ENCODE measurements at regions not wholly inside any gene's neighbourhood (a gene's known extent, or its start where the extent isn't known, plus 50 kb on each side); places are given as distances from the start of the nearest gene placed in this dataset.
A peak's percentile ranks its signal among the peaks of the same experiment; 100 is the strongest.
"Not testable (repeated sequence)": the region's sequence is repeated elsewhere in the genome, so short reads cannot be mapped to it uniquely, and the experiment has no call there.

GRCh38 chr17:72471296-72471695, 350.5 kb downstream of the SOX9 start:
- Mint-ChIP-seq H3K4me1 (no peaks in the 10 kb centered on the region), H3K27me3 (peaks cover 3 to 21% (median 17%) of the 10 kb centered on the region in 5 donors), H3K4me3 (no peak overlapping the region), H3K36me3 (peaks cover 0 to 6% (median 0%) of the 10 kb centered on the region in 3 donors), H3K27ac (no peak overlapping the region), H3K9me3 (peaks cover 0 to 16% (median 3%) of the 10 kb centered on the region in 9 donors)
- ATAC-seq, result no peak
- POLR2A ChIA-PET, result no interaction called here
- no peak for DNase-seq

- Mint-ChIP-seq H3K4me1 (no peaks in the 10 kb centered on the region), H3K27me3 (peaks cover 7 to 29% (median 22%) of the 10 kb centered on the region in 5 donors), H3K36me3 (peaks cover 0 to 6% (median 0%) of the 10 kb centered on the region in 3 donors), H3K4me3 (no peak overlapping the region), H3K9me3 (peaks cover 0 to 16% (median 3%) of the 10 kb centered on the region in 9 donors), H3K27ac (no peak overlapping the region)
- POLR2A ChIA-PET, result no interaction called here
- ATAC-seq (no peak), DNase-seq (no peak)
Measured at GRCh38 chr17:72472106-72472505, 351.3 kb downstream of the SOX9 start.

- H3K36me3 Mint-ChIP-seq, DNase-seq, H3K4me1 Mint-ChIP-seq, H3K27ac Mint-ChIP-seq, POLR2A ChIA-PET, ATAC-seq, H3K4me3 Mint-ChIP-seq: not testable (repeated sequence)
- peaks cover 10 to 37% (median 26%) of the 10 kb centered on the region in 5 donors for H3K27me3 Mint-ChIP-seq
- H3K9me3 Mint-ChIP-seq, result peaks cover 0 to 16% (median 4%) of the 10 kb centered on the region in 9 donors
Measured at GRCh38 chr17:72472853-72473390, 352.1 kb downstream of the SOX9 start.

GRCh38 chr17:72474243-72474642, 353.4 kb downstream of the SOX9 start:
- Mint-ChIP-seq H3K4me3 (no peak overlapping the region), H3K4me1 (no peaks in the 10 kb centered on the region), H3K27ac (no peak overlapping the region), H3K36me3 (peaks cover 0 to 6% (median 0%) of the 10 kb centered on the region in 3 donors), H3K27me3 (peaks cover 10 to 50% (median 29%) of the 10 kb centered on the region in 5 donors), H3K9me3 (peaks cover 0 to 16% (median 4%) of the 10 kb centered on the region in 9 donors)
- no peak for ATAC-seq
- DNase-seq, result no peak
- POLR2A ChIA-PET, result no interaction called here

- ATAC-seq (no peak), DNase-seq (no peak)
- Mint-ChIP-seq H3K36me3 (peaks cover 0 to 6% (median 0%) of the 10 kb centered on the region in 3 donors), H3K9me3 (peaks cover 0 to 16% (median 4%) of the 10 kb centered on the region in 9 donors), H3K27ac (no peak overlapping the region), H3K27me3 (peaks cover 14 to 57% (median 35%) of the 10 kb centered on the region in 5 donors), H3K4me1 (no peaks in the 10 kb centered on the region), H3K4me3 (no peak overlapping the region)
- POLR2A ChIA-PET, result no interaction called here
Measured at GRCh38 chr17:72474719-72475477, 354.1 kb downstream of the SOX9 start.

GRCh38 chr17:72476134-72476533, 355.3 kb downstream of the SOX9 start:
- POLR2A ChIA-PET, result no interaction called here
- H3K4me1 Mint-ChIP-seq, result no peaks in the 10 kb centered on the region
- no peak for DNase-seq
- no peak overlapping the region for H3K27ac Mint-ChIP-seq
- H3K27me3 Mint-ChIP-seq, result peaks cover 15 to 62% (median 36%) of the 10 kb centered on the region in 5 donors
- H3K4me3 Mint-ChIP-seq, result no peak overlapping the region
- H3K9me3 Mint-ChIP-seq, result peaks cover 0 to 16% (median 4%) of the 10 kb centered on the region in 9 donors
- peaks cover 0 to 6% (median 0%) of the 10 kb centered on the region in 3 donors for H3K36me3 Mint-ChIP-seq
- ATAC-seq, result no peak

- Mint-ChIP-seq H3K9me3 (peaks cover 0 to 16% (median 4%) of the 10 kb centered on the region in 9 donors), H3K36me3 (peaks cover 0 to 6% (median 0%) of the 10 kb centered on the region in 3 donors), H3K27me3 (peaks cover 15 to 62% (median 35%) of the 10 kb centered on the region in 5 donors), H3K4me3 (no peak overlapping the region), H3K27ac (no peak overlapping the region), H3K4me1 (no peaks in the 10 kb centered on the region)
- ATAC-seq (no peak), DNase-seq (no peak)
- POLR2A ChIA-PET, result no interaction called here
Measured at GRCh38 chr17:72476575-72476986, 355.8 kb downstream of the SOX9 start.

- no peak for DNase-seq
- Mint-ChIP-seq H3K27ac (no peak overlapping the region), H3K4me1 (no peaks in the 10 kb centered on the region), H3K36me3 (peaks cover 0 to 6% (median 0%) of the 10 kb centered on the region in 3 donors), H3K27me3 (peaks cover 13 to 55% (median 34%) of the 10 kb centered on the region in 5 donors), H3K4me3 (no peak overlapping the region), H3K9me3 (peaks cover 0 to 16% (median 4%) of the 10 kb centered on the region in 9 donors)
- no peak for ATAC-seq
- POLR2A ChIA-PET, result no interaction called here
Measured at GRCh38 chr17:72477491-72477890, 356.7 kb downstream of the SOX9 start.

GRCh38 chr17:72479113-72479512, 358.3 kb downstream of the SOX9 start:
- H3K4me3 Mint-ChIP-seq, result no peak overlapping the region
- no peak overlapping the region for H3K27ac Mint-ChIP-seq
- H3K9me3 Mint-ChIP-seq, result peaks cover 0 to 12% (median 3%) of the 10 kb centered on the region in 9 donors
- ATAC-seq (no peak), DNase-seq (no peak)
- POLR2A ChIA-PET, result no interaction called here
- peaks cover 13 to 57% (median 34%) of the 10 kb centered on the region in 5 donors for H3K27me3 Mint-ChIP-seq
- no peaks in the 10 kb centered on the region for H3K4me1 Mint-ChIP-seq
- H3K36me3 Mint-ChIP-seq, result peaks cover 0 to 6% (median 0%) of the 10 kb centered on the region in 3 donors

GRCh38 chr17:72481572-72481971, 360.8 kb downstream of the SOX9 start:
- DNase-seq (no peak), ATAC-seq (no peak)
- Mint-ChIP-seq H3K9me3 (peaks cover 0 to 4% (median 0%) of the 10 kb centered on the region in 9 donors), H3K4me1 (no peaks in the 10 kb centered on the region), H3K27ac (no peak overlapping the region), H3K4me3 (no peak overlapping the region), H3K27me3 (peaks cover 13 to 54% (median 28%) of the 10 kb centered on the region in 5 donors), H3K36me3 (no peaks in the 10 kb centered on the region)
- POLR2A ChIA-PET, result no interaction called here

GRCh38 chr17:72485596-72485995, 364.8 kb downstream of the SOX9 start:
- Mint-ChIP-seq H3K9me3 (peaks cover 0 to 11% (median 2%) of the 10 kb centered on the region in 9 donors), H3K4me3 (no peak overlapping the region), H3K27me3 (peaks cover 3 to 25% (median 12%) of the 10 kb centered on the region in 5 donors), H3K36me3 (no peaks in the 10 kb centered on the region), H3K27ac (no peak overlapping the region), H3K4me1 (no peaks in the 10 kb centered on the region)
- POLR2A ChIA-PET, result no interaction called here
- DNase-seq, result no peak
- ATAC-seq, result no peak

GRCh38 chr17:72486806-72487205, 366.0 kb downstream of the SOX9 start:
- no peaks in the 10 kb centered on the region for H3K36me3 Mint-ChIP-seq
- no peak overlapping the region for H3K4me3 Mint-ChIP-seq
- H3K27ac Mint-ChIP-seq, result no peak overlapping the region
- ATAC-seq (no peak), DNase-seq (no peak)
- POLR2A ChIA-PET, result no interaction called here
- no peaks in the 10 kb centered on the region for H3K4me1 Mint-ChIP-seq
- H3K27me3 Mint-ChIP-seq, result peaks cover 3 to 25% (median 10%) of the 10 kb centered on the region in 5 donors
- peaks cover 0 to 18% (median 4%) of the 10 kb centered on the region in 9 donors for H3K9me3 Mint-ChIP-seq

- POLR2A ChIA-PET, result no interaction called here
- Mint-ChIP-seq H3K9me3 (peaks cover 0 to 22% (median 5%) of the 10 kb centered on the region in 9 donors), H3K4me3 (peak overlapping the region in 1 of 10 donors; percentile 2), H3K4me1 (no peaks in the 10 kb centered on the region), H3K27ac (peak overlapping the region in 1 of 10 donors; percentile 85), H3K27me3 (peaks cover 3 to 25% (median 10%) of the 10 kb centered on the region in 5 donors), H3K36me3 (no peaks in the 10 kb centered on the region)
- DNase-seq (no peak), ATAC-seq (no peak)
Measured at GRCh38 chr17:72487731-72488494, 367.1 kb downstream of the SOX9 start.

Data from naive thymus-derived CD8-positive, alpha-beta T cell (primary cell).